ENCODE measurements at regions not wholly inside any gene's neighbourhood (a gene's known extent, or its start where the extent isn't known, plus 50 kb on each side); places are given as distances from the start of the nearest gene placed in this dataset.

DNA sequence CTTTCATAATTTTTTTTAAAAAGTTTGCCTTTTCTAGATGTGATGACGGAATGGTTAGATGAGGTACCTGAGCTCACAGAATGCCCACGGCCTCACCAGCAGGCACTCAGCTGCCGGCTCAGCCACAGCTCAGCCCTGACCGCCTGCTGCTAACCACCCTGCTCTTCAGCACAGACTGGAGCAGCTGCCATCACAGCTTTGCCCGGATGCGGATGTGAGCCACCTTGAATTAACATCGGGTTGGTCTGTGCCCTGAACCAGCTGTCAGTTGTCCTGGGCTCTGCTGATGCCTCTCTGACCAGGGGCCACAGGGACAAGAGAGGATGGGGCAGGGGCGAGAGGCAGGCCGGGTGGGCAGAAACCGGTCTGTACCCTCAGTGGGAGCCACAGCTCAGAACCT is 93.3 kb downstream of the HMX1 start:
- POLR2A ChIA-PET = no interaction called here
- CTCF ChIA-PET = no interaction called here
- no TSS peak for BruUV-seq (replicated peaks)
- Histone ChIP-seq H3K9me3 (ENCODE audit: control insufficient read depth, insufficient read depth, low read depth, low read length) (no peaks in the 10 kb centered on the region), H3K4me1 (ENCODE audit: control insufficient read depth, insufficient read depth, low read length) (no peaks in the 10 kb centered on the region), H3K36me3 (ENCODE audit: control insufficient read depth, insufficient read depth, low read length) (no peaks in the 10 kb centered on the region), H3K27ac (ENCODE audit: low read length) (no peak overlapping the region), H3K27me3 (ENCODE audit: control insufficient read depth, insufficient read depth, low read length) (no peaks in the 10 kb centered on the region), H3K4me3 (ENCODE audit: low read depth in 2 of 2, low read length in 2 of 2) (no peak overlapping the region)
- in situ Hi-C loops (cut with HindIII; ENCODE audit: low pct_unique_long_range_greater_than_20kb, low sequenced_read_pairs) = no loop called here
- intact Hi-C loops (cut with micrococcal nuclease; ENCODE audit: unreplicated experiment) = no loop called here
- DNase-seq (ENCODE audit: low read depth, low spot score) = no peak
- ATAC-seq = peak; percentile 39
- TF ChIP-seq, protein P1, sequence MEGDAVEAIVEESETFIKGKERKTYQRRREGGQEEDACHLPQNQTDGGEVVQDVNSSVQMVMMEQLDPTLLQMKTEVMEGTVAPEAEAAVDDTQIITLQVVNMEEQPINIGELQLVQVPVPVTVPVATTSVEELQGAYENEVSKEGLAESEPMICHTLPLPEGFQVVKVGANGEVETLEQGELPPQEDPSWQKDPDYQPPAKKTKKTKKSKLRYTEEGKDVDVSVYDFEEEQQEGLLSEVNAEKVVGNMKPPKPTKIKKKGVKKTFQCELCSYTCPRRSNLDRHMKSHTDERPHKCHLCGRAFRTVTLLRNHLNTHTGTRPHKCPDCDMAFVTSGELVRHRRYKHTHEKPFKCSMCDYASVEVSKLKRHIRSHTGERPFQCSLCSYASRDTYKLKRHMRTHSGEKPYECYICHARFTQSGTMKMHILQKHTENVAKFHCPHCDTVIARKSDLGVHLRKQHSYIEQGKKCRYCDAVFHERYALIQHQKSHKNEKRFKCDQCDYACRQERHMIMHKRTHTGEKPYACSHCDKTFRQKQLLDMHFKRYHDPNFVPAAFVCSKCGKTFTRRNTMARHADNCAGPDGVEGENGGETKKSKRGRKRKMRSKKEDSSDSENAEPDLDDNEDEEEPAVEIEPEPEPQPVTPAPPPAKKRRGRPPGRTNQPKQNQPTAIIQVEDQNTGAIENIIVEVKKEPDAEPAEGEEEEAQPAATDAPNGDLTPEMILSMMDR (IDR thresholded peaks at IDR 0.05) = no peak
- TF ChIP-seq, protein P2, sequence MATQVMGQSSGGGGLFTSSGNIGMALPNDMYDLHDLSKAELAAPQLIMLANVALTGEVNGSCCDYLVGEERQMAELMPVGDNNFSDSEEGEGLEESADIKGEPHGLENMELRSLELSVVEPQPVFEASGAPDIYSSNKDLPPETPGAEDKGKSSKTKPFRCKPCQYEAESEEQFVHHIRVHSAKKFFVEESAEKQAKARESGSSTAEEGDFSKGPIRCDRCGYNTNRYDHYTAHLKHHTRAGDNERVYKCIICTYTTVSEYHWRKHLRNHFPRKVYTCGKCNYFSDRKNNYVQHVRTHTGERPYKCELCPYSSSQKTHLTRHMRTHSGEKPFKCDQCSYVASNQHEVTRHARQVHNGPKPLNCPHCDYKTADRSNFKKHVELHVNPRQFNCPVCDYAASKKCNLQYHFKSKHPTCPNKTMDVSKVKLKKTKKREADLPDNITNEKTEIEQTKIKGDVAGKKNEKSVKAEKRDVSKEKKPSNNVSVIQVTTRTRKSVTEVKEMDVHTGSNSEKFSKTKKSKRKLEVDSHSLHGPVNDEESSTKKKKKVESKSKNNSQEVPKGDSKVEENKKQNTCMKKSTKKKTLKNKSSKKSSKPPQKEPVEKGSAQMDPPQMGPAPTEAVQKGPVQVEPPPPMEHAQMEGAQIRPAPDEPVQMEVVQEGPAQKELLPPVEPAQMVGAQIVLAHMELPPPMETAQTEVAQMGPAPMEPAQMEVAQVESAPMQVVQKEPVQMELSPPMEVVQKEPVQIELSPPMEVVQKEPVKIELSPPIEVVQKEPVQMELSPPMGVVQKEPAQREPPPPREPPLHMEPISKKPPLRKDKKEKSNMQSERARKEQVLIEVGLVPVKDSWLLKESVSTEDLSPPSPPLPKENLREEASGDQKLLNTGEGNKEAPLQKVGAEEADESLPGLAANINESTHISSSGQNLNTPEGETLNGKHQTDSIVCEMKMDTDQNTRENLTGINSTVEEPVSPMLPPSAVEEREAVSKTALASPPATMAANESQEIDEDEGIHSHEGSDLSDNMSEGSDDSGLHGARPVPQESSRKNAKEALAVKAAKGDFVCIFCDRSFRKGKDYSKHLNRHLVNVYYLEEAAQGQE (IDR thresholded peaks at IDR 0.05; ENCODE audit: insufficient read depth in 1 of 2, low read depth in 2 of 2, low read length in 1 of 2) = no peak
- no peak for TF ChIP-seq SIN3A (IDR thresholded peaks at IDR 0.05; ENCODE audit: borderline replicate concordance, insufficient read depth, low read depth, low read length)
- no peak for TF ChIP-seq TCF7L2 (IDR thresholded peaks at IDR 0.05; ENCODE audit: low read depth, low read length)
- no peak for TF ChIP-seq POLR2AphosphoS5 (IDR thresholded peaks at IDR 0.05; ENCODE audit: low read depth, low read length)

DNA sequence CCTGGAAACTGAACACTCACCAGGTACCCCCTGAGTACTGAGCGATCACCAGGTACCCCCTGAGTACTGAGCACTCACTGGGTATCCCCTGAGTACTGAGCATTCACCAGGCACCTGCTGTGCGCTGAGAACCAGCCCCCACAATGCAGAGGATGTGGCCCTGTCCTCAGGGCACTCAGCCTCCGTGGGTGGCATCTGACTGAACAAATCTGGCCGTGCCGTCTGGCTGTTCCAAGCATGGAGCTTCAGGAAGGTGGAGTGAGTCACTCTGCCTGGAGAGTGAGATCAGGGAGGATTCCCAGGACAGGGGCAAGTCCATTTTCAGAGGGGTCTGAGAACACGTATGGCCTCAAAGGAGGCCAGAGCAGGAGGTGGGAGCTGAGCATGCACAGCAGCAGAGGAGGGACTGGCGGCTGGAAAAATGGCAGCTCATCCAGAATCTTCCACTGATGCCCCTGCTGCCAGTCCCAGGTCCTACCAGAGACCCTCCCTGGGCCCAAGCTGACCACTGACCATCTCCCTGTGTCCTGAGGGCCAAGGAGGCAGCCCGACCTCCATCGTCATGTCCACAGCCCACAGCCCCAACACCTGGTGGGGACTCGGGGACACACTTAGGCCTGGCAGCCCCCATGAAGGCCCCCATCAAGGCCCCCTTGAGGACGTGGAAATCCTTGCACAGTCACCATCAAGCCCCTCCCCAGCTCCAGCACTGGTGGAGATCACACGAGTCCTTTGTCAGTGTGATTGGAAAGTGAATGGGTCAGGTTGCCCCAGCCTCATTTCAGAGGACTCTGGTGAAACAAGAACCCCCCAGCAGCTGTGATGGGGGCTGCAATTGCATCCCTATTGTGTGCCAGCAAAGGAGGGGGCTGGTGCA is 94.1 kb downstream of the HMX1 start:
- peak; percentile 62 for ATAC-seq
- Histone ChIP-seq H3K27me3 (ENCODE audit: control insufficient read depth, insufficient read depth, low read length) (no peaks in the 10 kb centered on the region), H3K4me1 (ENCODE audit: control insufficient read depth, insufficient read depth, low read length) (no peaks in the 10 kb centered on the region), H3K9me3 (ENCODE audit: control insufficient read depth, insufficient read depth, low read depth, low read length) (no peaks in the 10 kb centered on the region), H3K4me3 (ENCODE audit: low read depth in 2 of 2, low read length in 2 of 2) (no peak overlapping the region), H3K36me3 (ENCODE audit: control insufficient read depth, insufficient read depth, low read length) (no peaks in the 10 kb centered on the region), H3K27ac (ENCODE audit: low read length) (no peak overlapping the region)
- no TSS peak for BruUV-seq (replicated peaks)
- DNase-seq (ENCODE audit: low read depth, low spot score) = no peak
- in situ Hi-C loops (cut with HindIII; ENCODE audit: low pct_unique_long_range_greater_than_20kb, low sequenced_read_pairs) = no loop called here
- ChIA-PET CTCF (no interaction called here), POLR2A (no interaction called here)
- TF ChIP-seq, protein P1 (IDR thresholded peaks at IDR 0.05) = no peak
- TF ChIP-seq POLR2AphosphoS5 (IDR thresholded peaks at IDR 0.05; ENCODE audit: low read depth, low read length) (no peak), TCF7L2 (IDR thresholded peaks at IDR 0.05; ENCODE audit: low read depth, low read length) (no peak)
- intact Hi-C loops (cut with micrococcal nuclease; ENCODE audit: unreplicated experiment) = no loop called here
